Astrocyte (in vitro differentiated cells and primary cell): ENCODE measurements at regions not wholly inside any gene's neighbourhood (a gene's known extent, or its start where the extent isn't known, plus 50 kb on each side); places are given as distances from the start of the nearest gene placed in this dataset.

Source experiments
- DNase-seq: peaks from one replicate; pipeline ENCODE4 v3.0.0-alpha.2; 2010; ENCODE audit warnings: low read depth
- FAIRE-seq: peaks from 2 replicates; lab custom pipeline; 2011; peaks lifted over from hg19 to GRCh38; lab: Jason Lieb, UNC
- H2AFZ ChIP-seq: 2 replicates; pipeline ENCODE4 v1.6.0; 2012; ENCODE audit warnings: low read depth, low read length, inconsistent platforms
- H3K27ac ChIP-seq: 2 replicates; pipeline ENCODE4 v1.5.1; 2011; ENCODE audit warnings: low read depth, low read length, inconsistent platforms
- H3K27me3 ChIP-seq: 2 replicates; pipeline ENCODE4 v1.6.0; 2011; ENCODE audit warnings: low read length, inconsistent platforms; ENCODE audit not compliant: insufficient read depth
- H3K36me3 ChIP-seq: 2 replicates; pipeline ENCODE4 v1.5.1; 2011; ENCODE audit warnings: low read length, inconsistent platforms; ENCODE audit not compliant: insufficient read depth
- H3K4me1 ChIP-seq: 2 replicates; pipeline ENCODE4 v1.5.1; 2011; ENCODE audit warnings: low read length, inconsistent platforms; ENCODE audit not compliant: insufficient read depth
- H3K4me2 ChIP-seq: 2 replicates; pipeline ENCODE4 v1.6.0; 2012; ENCODE audit warnings: low read length, inconsistent platforms
- H3K4me3 ChIP-seq: 2 replicates; pipeline ENCODE4 v1.5.1; 2011; ENCODE audit warnings: low read depth, mild to moderate bottlenecking, low read length, inconsistent platforms; ENCODE audit not compliant: insufficient read depth
- H3K79me2 ChIP-seq: 2 replicates; pipeline ENCODE4 v1.6.0; 2012; ENCODE audit warnings: mild to moderate bottlenecking, low read length, inconsistent platforms; ENCODE audit not compliant: insufficient read depth
- H3K9ac ChIP-seq: 2 replicates; pipeline ENCODE4 v1.6.0; 2012; ENCODE audit warnings: mild to moderate bottlenecking, low read length, inconsistent platforms
- H3K9me3 ChIP-seq: 2 replicates; pipeline ENCODE4 v1.5.1; 2012; ENCODE audit warnings: low read depth, mild to moderate bottlenecking, low read length, inconsistent platforms; ENCODE audit not compliant: insufficient read depth
- H4K20me1 ChIP-seq: 2 replicates; pipeline ENCODE4 v1.6.0; 2012; ENCODE audit warnings: low read length, inconsistent platforms; ENCODE audit not compliant: insufficient read depth
- H3K27ac Mint-ChIP-seq: one replicate; pipeline ENCODE4 v1.8.0; 2021; ENCODE audit warnings: mild to moderate bottlenecking, mixed read lengths; ENCODE audit not compliant: unreplicated experiment
- H3K27me3 Mint-ChIP-seq: one replicate; pipeline ENCODE4 v1.8.0; 2021; ENCODE audit warnings: low read depth, mixed read lengths; ENCODE audit not compliant: unreplicated experiment
- H3K36me3 Mint-ChIP-seq: one replicate; pipeline ENCODE4 v1.8.0; 2021; ENCODE audit warnings: low read depth, mixed read lengths; ENCODE audit not compliant: unreplicated experiment
- H3K4me1 Mint-ChIP-seq: one replicate; pipeline ENCODE4 v1.8.0; 2021; ENCODE audit warnings: low read depth, mixed read lengths; ENCODE audit not compliant: unreplicated experiment
- H3K4me3 Mint-ChIP-seq: one replicate; pipeline ENCODE4 v1.8.0; 2021; ENCODE audit warnings: mild to moderate bottlenecking, moderate library complexity, mixed read lengths; ENCODE audit not compliant: unreplicated experiment
- H3K9me3 Mint-ChIP-seq: one replicate; pipeline ENCODE4 v1.8.0; 2021; ENCODE audit warnings: mild to moderate bottlenecking, mixed read lengths; ENCODE audit not compliant: unreplicated experiment
- EZH2 ChIP-seq: IDR thresholded peaks from 2 replicates; pipeline ENCODE4 v1.6.1; 2012; ENCODE audit warnings: mild to moderate bottlenecking, low read length, inconsistent platforms; ENCODE audit not compliant: insufficient read depth
- TF ChIP-seq, protein P1 (sequence below): IDR thresholded peaks from 2 replicates; pipeline ENCODE4 v1.5.1; 2011; ENCODE audit warnings: low read depth, mild to moderate bottlenecking, inconsistent platforms, low read length, moderate library complexity; ENCODE audit not compliant: insufficient read depth

GRCh38 chr21:38951095-38951730 is 145.5 kb downstream of the ETS2 start:
- peaks cover 3% of the 10 kb centered on the region for H3K27me3 ChIP-seq
- H3K4me1 ChIP-seq, result peaks cover 7% of the 10 kb centered on the region
- TF ChIP-seq, protein P1, sequence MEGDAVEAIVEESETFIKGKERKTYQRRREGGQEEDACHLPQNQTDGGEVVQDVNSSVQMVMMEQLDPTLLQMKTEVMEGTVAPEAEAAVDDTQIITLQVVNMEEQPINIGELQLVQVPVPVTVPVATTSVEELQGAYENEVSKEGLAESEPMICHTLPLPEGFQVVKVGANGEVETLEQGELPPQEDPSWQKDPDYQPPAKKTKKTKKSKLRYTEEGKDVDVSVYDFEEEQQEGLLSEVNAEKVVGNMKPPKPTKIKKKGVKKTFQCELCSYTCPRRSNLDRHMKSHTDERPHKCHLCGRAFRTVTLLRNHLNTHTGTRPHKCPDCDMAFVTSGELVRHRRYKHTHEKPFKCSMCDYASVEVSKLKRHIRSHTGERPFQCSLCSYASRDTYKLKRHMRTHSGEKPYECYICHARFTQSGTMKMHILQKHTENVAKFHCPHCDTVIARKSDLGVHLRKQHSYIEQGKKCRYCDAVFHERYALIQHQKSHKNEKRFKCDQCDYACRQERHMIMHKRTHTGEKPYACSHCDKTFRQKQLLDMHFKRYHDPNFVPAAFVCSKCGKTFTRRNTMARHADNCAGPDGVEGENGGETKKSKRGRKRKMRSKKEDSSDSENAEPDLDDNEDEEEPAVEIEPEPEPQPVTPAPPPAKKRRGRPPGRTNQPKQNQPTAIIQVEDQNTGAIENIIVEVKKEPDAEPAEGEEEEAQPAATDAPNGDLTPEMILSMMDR, result no peak
- TF ChIP-seq EZH2, result no peak
- Mint-ChIP-seq H3K4me3 (no peak overlapping the region), H3K4me1 (peaks cover 1% of the 10 kb centered on the region), H3K36me3 (peaks cover 3% of the 10 kb centered on the region), H3K27ac (no peak overlapping the region), H3K27me3 (peaks cover 15% of the 10 kb centered on the region), H3K9me3 (peaks cover 9% of the 10 kb centered on the region)
- FAIRE-seq (no peak), DNase-seq (no peak)
- H2AFZ ChIP-seq, result no peak overlapping the region
- no peak overlapping the region for H3K4me2 ChIP-seq
- no peak overlapping the region for H3K27ac ChIP-seq
- no peaks in the 10 kb centered on the region for H3K9me3 ChIP-seq
- H3K79me2 ChIP-seq, result no peaks in the 10 kb centered on the region
- H3K36me3 ChIP-seq, result no peaks in the 10 kb centered on the region
- no peaks in the 10 kb centered on the region for H4K20me1 ChIP-seq
- H3K9ac ChIP-seq, result no peak overlapping the region
- H3K4me3 ChIP-seq, result no peak overlapping the region

GRCh38 chr21:38950435-38951094 is 144.8 kb downstream of the ETS2 start:
- Histone ChIP-seq H3K36me3 (no peaks in the 10 kb centered on the region), H3K4me2 (no peak overlapping the region), H3K9me3 (no peaks in the 10 kb centered on the region), H4K20me1 (no peaks in the 10 kb centered on the region), H3K79me2 (no peaks in the 10 kb centered on the region), H3K4me3 (no peak overlapping the region), H2AFZ (no peak overlapping the region), H3K4me1 (peaks cover 7% of the 10 kb centered on the region), H3K27me3 (peaks cover 3% of the 10 kb centered on the region), H3K27ac (no peak overlapping the region), H3K9ac (no peak overlapping the region)
- no peak overlapping the region for H3K4me3 Mint-ChIP-seq
- TF ChIP-seq, protein P1, result no peak
- TF ChIP-seq EZH2, result no peak
- no peak for DNase-seq
- H3K4me1 Mint-ChIP-seq, result peaks cover 1% of the 10 kb centered on the region
- H3K9me3 Mint-ChIP-seq, result peaks cover 9% of the 10 kb centered on the region
- H3K27ac Mint-ChIP-seq, result no peak overlapping the region
- peaks cover 17% of the 10 kb centered on the region for H3K27me3 Mint-ChIP-seq
- H3K36me3 Mint-ChIP-seq, result peaks cover 3% of the 10 kb centered on the region
- FAIRE-seq, result no peak

- Histone ChIP-seq H3K79me2 (no peaks in the 10 kb centered on the region), H4K20me1 (no peaks in the 10 kb centered on the region), H3K9me3 (no peaks in the 10 kb centered on the region), H3K4me3 (no peak overlapping the region), H3K27me3 (peaks cover 3% of the 10 kb centered on the region), H3K4me1 (peaks cover 7% of the 10 kb centered on the region), H3K4me2 (no peak overlapping the region), H3K9ac (no peak overlapping the region), H3K27ac (no peak overlapping the region), H3K36me3 (no peaks in the 10 kb centered on the region), H2AFZ (no peak overlapping the region)
- TF ChIP-seq, protein P1, result no peak
- no peak for TF ChIP-seq EZH2
- H3K27ac Mint-ChIP-seq, result no peak overlapping the region
- peaks cover 9% of the 10 kb centered on the region for H3K9me3 Mint-ChIP-seq
- peaks cover 1% of the 10 kb centered on the region for H3K4me1 Mint-ChIP-seq
- no peak for DNase-seq
- H3K36me3 Mint-ChIP-seq, result peaks cover 3% of the 10 kb centered on the region
- H3K4me3 Mint-ChIP-seq, result no peak overlapping the region
- FAIRE-seq, result no peak
- H3K27me3 Mint-ChIP-seq, result peaks cover 14% of the 10 kb centered on the region
Measured at GRCh38 chr21:38949070-38949380, 143.3 kb downstream of the ETS2 start.
